ENCODE measurements at regions not wholly inside any gene's neighbourhood (a gene's known extent, or its start where the extent isn't known, plus 50 kb on each side); places are given as distances from the start of the nearest gene placed in this dataset.

DNA sequence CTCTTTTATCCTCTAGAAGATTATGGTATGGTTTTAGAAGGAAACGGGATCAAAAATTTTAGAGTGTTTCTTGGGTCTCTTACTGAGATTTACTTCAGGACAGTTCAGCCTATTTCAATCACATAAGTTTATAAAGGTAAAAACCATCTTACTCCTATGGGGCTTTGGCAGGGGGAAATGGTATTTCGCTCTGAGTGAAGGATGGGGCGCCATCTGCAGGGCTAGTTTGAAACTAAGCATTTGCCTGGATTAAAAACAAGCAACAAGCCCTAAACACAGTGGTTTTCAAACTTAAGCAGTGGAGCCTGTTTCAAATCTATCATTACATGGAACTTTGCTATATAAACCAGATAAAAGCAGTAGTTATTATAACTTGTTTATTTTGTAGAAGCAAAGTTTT is 361.5 kb upstream of the FMR1 start:
- H3K27ac ChIP-seq (ENCODE audit: low read depth, low read length), result no peak overlapping the region
- FAIRE-seq (no peak), DNase-seq (ENCODE audit: low read depth) (no peak)
- Mint-ChIP-seq H3K36me3 (ENCODE audit: low read depth, unreplicated experiment) (no peaks in the 10 kb centered on the region), H3K4me3 (ENCODE audit: unreplicated experiment) (no peak overlapping the region), H3K27ac (ENCODE audit: unreplicated experiment) (no peak overlapping the region), H3K9me3 (ENCODE audit: unreplicated experiment) (no peaks in the 10 kb centered on the region), H3K27me3 (ENCODE audit: low read depth, unreplicated experiment) (no peaks in the 10 kb centered on the region), H3K4me1 (ENCODE audit: low read depth, unreplicated experiment) (no peaks in the 10 kb centered on the region)
- no peaks in the 10 kb centered on the region for H4K20me1 ChIP-seq (ENCODE audit: insufficient read depth, low read length)
- no peak overlapping the region for H3K4me3 ChIP-seq (ENCODE audit: insufficient read depth, low read depth, low read length)
- no peaks in the 10 kb centered on the region for H3K9me3 ChIP-seq (ENCODE audit: insufficient read depth, low read depth, low read length)
- H3K36me3 ChIP-seq (ENCODE audit: insufficient read depth, low read length), result no peaks in the 10 kb centered on the region
- TF ChIP-seq EZH2 (IDR thresholded peaks at IDR 0.05; ENCODE audit: insufficient read depth, low read length), result no peak
- TF ChIP-seq, protein P1, sequence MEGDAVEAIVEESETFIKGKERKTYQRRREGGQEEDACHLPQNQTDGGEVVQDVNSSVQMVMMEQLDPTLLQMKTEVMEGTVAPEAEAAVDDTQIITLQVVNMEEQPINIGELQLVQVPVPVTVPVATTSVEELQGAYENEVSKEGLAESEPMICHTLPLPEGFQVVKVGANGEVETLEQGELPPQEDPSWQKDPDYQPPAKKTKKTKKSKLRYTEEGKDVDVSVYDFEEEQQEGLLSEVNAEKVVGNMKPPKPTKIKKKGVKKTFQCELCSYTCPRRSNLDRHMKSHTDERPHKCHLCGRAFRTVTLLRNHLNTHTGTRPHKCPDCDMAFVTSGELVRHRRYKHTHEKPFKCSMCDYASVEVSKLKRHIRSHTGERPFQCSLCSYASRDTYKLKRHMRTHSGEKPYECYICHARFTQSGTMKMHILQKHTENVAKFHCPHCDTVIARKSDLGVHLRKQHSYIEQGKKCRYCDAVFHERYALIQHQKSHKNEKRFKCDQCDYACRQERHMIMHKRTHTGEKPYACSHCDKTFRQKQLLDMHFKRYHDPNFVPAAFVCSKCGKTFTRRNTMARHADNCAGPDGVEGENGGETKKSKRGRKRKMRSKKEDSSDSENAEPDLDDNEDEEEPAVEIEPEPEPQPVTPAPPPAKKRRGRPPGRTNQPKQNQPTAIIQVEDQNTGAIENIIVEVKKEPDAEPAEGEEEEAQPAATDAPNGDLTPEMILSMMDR (IDR thresholded peaks at IDR 0.05; ENCODE audit: insufficient read depth, low read depth, low read length), result no peak
- no peak overlapping the region for H3K4me2 ChIP-seq (ENCODE audit: low read length)
- no peak overlapping the region for H2AFZ ChIP-seq (ENCODE audit: low read depth, low read length)
- no peaks in the 10 kb centered on the region for H3K27me3 ChIP-seq (ENCODE audit: insufficient read depth, low read length)
- no peaks in the 10 kb centered on the region for H3K79me2 ChIP-seq (ENCODE audit: insufficient read depth, low read length)
- no peak overlapping the region for H3K9ac ChIP-seq (ENCODE audit: low read length)
- no peaks in the 10 kb centered on the region for H3K4me1 ChIP-seq (ENCODE audit: insufficient read depth, low read length)

DNA sequence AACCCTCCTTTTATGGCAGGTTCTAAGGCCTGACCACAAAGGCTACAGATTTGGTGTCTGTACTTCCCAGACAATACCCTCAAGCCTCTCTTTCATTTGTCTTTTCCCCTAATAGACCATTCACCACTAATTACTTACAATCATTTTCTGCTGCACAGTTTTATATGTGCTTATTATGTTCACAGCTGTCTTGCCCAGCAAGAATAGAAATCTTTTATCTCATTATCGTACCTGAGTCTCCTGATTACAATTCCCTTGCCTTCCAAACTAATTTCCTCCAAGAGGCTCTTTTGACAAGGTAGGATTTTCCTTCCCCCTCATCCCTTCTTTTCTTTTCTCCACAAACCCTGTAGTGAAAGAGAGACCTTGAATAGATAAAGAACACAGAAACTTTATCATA is 352.5 kb upstream of the FMR1 start:
- TF ChIP-seq, protein P1 (IDR thresholded peaks at IDR 0.05; ENCODE audit: insufficient read depth, low read depth, low read length), result no peak
- TF ChIP-seq EZH2 (IDR thresholded peaks at IDR 0.05; ENCODE audit: insufficient read depth, low read length), result no peak
- Histone ChIP-seq H3K36me3 (ENCODE audit: insufficient read depth, low read length) (no peaks in the 10 kb centered on the region), H4K20me1 (ENCODE audit: insufficient read depth, low read length) (no peaks in the 10 kb centered on the region), H3K27me3 (ENCODE audit: insufficient read depth, low read length) (no peaks in the 10 kb centered on the region), H3K27ac (ENCODE audit: low read depth, low read length) (no peak overlapping the region), H3K9me3 (ENCODE audit: insufficient read depth, low read depth, low read length) (no peaks in the 10 kb centered on the region), H3K4me1 (ENCODE audit: insufficient read depth, low read length) (no peaks in the 10 kb centered on the region), H3K79me2 (ENCODE audit: insufficient read depth, low read length) (no peaks in the 10 kb centered on the region), H3K4me3 (ENCODE audit: insufficient read depth, low read depth, low read length) (no peak overlapping the region), H3K9ac (ENCODE audit: low read length) (no peak overlapping the region), H3K4me2 (ENCODE audit: low read length) (no peak overlapping the region), H2AFZ (ENCODE audit: low read depth, low read length) (no peak overlapping the region)
- no peaks in the 10 kb centered on the region for H3K36me3 Mint-ChIP-seq (ENCODE audit: low read depth, unreplicated experiment)
- FAIRE-seq, result no peak
- H3K9me3 Mint-ChIP-seq (ENCODE audit: unreplicated experiment), result no peaks in the 10 kb centered on the region
- no peak for DNase-seq (ENCODE audit: low read depth)
- no peaks in the 10 kb centered on the region for H3K27me3 Mint-ChIP-seq (ENCODE audit: low read depth, unreplicated experiment)
- H3K4me1 Mint-ChIP-seq (ENCODE audit: low read depth, unreplicated experiment), result no peaks in the 10 kb centered on the region
- no peak overlapping the region for H3K27ac Mint-ChIP-seq (ENCODE audit: unreplicated experiment)
- no peak overlapping the region for H3K4me3 Mint-ChIP-seq (ENCODE audit: unreplicated experiment)

DNA sequence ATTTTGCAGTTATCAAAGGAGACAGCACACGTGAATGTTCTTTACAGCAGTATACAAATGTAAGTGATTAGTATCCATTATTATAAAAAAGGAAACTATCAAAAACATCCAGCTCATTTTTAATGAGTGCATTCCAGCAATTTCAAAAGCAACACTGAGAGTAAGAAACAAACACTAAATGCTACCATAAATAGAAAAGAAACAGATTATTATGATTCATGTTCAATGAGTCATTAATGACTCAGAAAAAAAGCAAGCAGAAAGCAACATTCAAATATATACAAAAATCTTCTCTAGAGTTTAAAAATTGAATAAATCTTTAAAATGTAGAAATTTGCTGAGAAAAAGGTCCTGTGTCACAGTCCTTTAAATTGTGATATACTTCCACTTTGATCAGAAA is 346.5 kb upstream of the FMR1 start:
- Mint-ChIP-seq H3K4me1 (ENCODE audit: low read depth, unreplicated experiment) (no peaks in the 10 kb centered on the region), H3K4me3 (ENCODE audit: unreplicated experiment) (no peak overlapping the region), H3K9me3 (ENCODE audit: unreplicated experiment) (no peaks in the 10 kb centered on the region), H3K27ac (ENCODE audit: unreplicated experiment) (no peak overlapping the region), H3K27me3 (ENCODE audit: low read depth, unreplicated experiment) (no peaks in the 10 kb centered on the region), H3K36me3 (ENCODE audit: low read depth, unreplicated experiment) (no peaks in the 10 kb centered on the region)
- no peaks in the 10 kb centered on the region for H3K79me2 ChIP-seq (ENCODE audit: insufficient read depth, low read length)
- no peaks in the 10 kb centered on the region for H3K27me3 ChIP-seq (ENCODE audit: insufficient read depth, low read length)
- no peak overlapping the region for H3K4me3 ChIP-seq (ENCODE audit: insufficient read depth, low read depth, low read length)
- no peaks in the 10 kb centered on the region for H4K20me1 ChIP-seq (ENCODE audit: insufficient read depth, low read length)
- peak overlapping the region; percentile 52 for H2AFZ ChIP-seq (ENCODE audit: low read depth, low read length)
- H3K9ac ChIP-seq (ENCODE audit: low read length), result no peak overlapping the region
- DNase-seq (ENCODE audit: low read depth) (no peak), FAIRE-seq (no peak)
- H3K4me1 ChIP-seq (ENCODE audit: insufficient read depth, low read length), result no peaks in the 10 kb centered on the region
- H3K36me3 ChIP-seq (ENCODE audit: insufficient read depth, low read length), result no peaks in the 10 kb centered on the region
- peak overlapping the region; percentile 2 for H3K27ac ChIP-seq (ENCODE audit: low read depth, low read length)
- no peaks in the 10 kb centered on the region for H3K9me3 ChIP-seq (ENCODE audit: insufficient read depth, low read depth, low read length)
- TF ChIP-seq, protein P1 (IDR thresholded peaks at IDR 0.05; ENCODE audit: insufficient read depth, low read depth, low read length), result no peak
- TF ChIP-seq EZH2 (IDR thresholded peaks at IDR 0.05; ENCODE audit: insufficient read depth, low read length), result no peak
- H3K4me2 ChIP-seq (ENCODE audit: low read length), result no peak overlapping the region
